Adrenal gland (tissue), 5 donors: ENCODE measurements at regions not wholly inside any gene's neighbourhood (a gene's known extent, or its start where the extent isn't known, plus 50 kb on each side); places are given as distances from the start of the nearest gene placed in this dataset.

Experiments used
- CTCF ChIP-seq, 6 experiments: fragments of 450-650 bp in 4 of 6; fragments of 200-600 bp in 2 of 6; sonication (generic) in 1 of 6; IDR thresholded peaks; 1 replicate in 5 of 6; 2 replicates in 1 of 6; pipeline versions ENCODE4 v1.5.1 to v1.8.0; 2016 to 2021; ENCODE audit warnings: antibody characterized with exemption in 6 of 6, mild to moderate bottlenecking in 2 of 6, moderate library complexity in 1 of 6
- POLR2A ChIP-seq, 2 donors: fragments of 450-650 bp; IDR thresholded peaks; one replicate each; pipeline ENCODE4 v1.6.1; 2017; ENCODE audit warnings: antibody characterized with exemption in 2 of 2, mild to moderate bottlenecking in 2 of 2, moderate library complexity in 1 of 2
- donor health status: DM: no; HTN: no; CAD: no.

DNA sequence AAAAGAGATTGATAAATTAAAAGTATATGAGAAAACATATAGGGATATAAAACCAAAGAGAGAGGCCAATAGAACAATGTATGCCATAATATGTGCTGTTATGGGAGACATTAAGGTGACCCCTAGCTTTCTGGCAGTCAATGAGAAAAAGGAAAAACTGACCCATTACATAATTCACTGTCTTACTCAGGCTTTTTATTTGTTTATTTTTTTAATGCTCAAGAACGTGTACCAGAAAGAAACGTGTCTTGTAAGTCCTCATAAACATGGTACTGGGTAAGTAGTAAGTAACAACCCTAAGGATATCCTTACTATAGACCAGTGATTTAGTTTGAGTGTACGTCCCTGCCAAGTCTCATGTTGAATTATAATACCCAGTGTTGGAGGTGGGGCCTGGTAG, 160.8 kb upstream of the PHACTR1 start:
- no peak for TF ChIP-seq CTCF (IDR thresholded peaks at IDR 0.05)
- TF ChIP-seq POLR2A (IDR thresholded peaks at IDR 0.05), result no peak
